IPS-NIHi11 (cell line): ENCODE measurements at regions not wholly inside any gene's neighbourhood (a gene's known extent, or its start where the extent isn't known, plus 50 kb on each side); places are given as distances from the start of the nearest gene placed in this dataset.
A peak's percentile ranks its signal among the peaks of the same experiment; 100 is the strongest.

Experiments
- DNase-seq: peaks from one replicate; pipeline ENCODE4 v3.0.0; 2012; ENCODE audit warnings: mixed read lengths, low spot score

GRCh38 chr5:2658447-2658846, 93.0 kb downstream of the IRX2 start:
- no peak for DNase-seq

DNA sequence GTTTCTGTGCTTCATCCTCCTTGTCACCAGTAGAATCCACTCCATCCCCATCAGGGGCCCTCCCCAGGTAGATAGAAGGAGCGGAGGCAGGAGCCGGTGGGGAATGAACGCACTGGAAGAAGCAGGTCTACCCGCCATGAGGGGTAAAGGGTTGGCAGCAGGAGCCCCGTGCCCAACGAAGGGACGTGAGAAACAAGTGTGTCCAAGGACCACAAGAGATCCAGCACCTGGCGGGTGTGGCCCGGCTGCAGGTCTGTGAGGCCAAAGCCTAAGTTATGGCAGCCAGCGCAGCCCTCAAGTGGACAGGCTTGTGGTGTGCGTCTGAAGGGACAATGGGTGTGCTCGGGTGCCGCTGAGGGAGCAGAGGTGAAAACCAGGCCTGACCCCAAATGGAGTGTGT, 94.3 kb downstream of the IRX2 start:
- no peak for DNase-seq

GRCh38 chr5:2656206-2656605, 95.3 kb downstream of the IRX2 start:
- DNase-seq: no peak

- no peak for DNase-seq
Observed at GRCh38 chr5:2653991-2654390, 97.5 kb downstream of the IRX2 start.

DNA sequence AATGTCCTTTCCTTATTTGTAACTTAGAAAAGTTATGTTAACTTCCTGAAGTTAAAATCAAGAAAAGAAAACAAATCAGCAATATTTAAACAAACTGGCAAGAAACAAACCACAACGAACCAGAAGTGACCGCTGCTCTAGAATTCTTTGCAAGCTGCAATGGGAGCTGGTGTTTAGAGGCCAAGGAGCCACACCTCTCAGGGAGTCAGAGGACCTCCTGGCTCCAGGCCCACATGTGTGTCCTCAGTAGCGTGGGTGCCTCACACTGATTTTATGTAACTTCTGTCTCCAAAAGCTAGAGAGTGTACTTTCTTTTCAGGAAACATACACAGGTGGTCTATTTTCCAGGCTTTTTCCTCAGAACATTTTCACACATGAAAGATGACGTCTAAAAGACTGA, 100.4 kb downstream of the IRX2 start:
- no peak for DNase-seq

DNA sequence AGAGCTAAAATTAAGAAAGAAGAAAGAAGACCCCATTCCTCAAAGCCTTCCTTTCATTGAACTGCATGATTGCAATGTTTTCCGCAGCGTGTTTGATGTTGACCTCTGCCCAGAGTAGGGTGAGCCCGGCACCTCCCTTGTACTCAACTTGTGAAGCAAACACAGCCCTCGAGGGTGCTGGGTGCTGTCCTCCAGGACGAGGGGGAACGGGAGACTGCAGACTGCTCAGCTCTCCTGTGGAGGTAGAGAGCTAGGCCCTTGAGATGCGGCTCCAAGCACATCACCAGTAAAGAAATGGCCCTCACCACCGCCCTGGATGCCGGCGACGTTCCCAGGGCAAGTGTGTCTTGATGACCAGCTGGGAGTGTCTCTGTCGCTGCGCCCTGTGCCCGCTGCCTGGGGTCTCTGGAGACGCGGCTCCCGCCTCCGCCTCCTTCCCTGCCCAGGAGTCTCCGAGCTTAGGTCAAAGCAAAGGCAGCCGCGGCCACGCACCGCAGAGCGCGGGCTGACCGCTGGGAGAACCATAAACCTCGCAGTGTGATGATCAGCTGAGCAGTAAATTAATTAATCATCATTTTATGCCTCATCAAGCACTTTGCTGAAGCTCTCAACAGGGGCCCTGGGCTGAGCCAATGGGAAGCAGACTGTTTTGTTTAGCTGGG, 108.7 kb downstream of the IRX2 start:
- no peak for DNase-seq

DNA sequence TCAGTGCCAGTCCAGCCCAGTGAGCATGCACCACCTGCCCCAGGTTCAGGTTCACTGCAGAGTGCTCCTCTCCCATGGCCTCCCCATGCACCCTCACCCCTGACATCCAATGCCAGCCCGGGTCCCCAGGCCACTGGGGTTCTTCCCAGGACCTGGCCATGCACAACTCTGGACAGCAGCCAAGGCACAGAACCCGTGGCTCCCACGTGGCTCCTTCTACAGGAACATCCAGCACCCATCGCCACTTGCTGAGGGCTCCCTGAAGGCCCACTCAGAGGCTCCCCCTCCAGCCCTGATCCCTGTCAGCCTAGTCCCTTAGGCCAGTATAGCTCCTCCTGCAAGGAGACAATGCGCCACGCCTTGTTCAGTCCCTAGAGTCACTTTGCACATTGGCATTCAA, 110.8 kb downstream of the IRX2 start:
- DNase-seq: no peak

DNA sequence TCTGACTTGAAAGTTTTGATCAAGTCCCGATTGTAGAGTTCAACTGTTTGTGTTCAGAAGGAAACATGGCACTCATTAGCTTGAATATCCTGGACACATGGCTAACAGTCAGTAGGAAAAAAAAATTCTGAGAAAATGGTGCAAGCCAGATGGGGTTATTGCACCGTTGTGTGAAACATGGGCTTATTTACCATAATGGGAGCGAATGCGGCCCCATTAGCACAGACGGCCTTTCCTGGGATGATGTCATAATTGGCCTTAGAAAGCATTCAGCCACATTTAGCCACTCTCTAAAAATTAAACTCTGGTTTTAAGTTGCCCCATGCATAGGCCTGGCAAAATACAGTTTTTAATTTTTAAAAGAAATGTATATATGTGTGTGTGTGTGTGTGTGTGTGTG, 112.1 kb downstream of the IRX2 start:
- no peak for DNase-seq

DNA sequence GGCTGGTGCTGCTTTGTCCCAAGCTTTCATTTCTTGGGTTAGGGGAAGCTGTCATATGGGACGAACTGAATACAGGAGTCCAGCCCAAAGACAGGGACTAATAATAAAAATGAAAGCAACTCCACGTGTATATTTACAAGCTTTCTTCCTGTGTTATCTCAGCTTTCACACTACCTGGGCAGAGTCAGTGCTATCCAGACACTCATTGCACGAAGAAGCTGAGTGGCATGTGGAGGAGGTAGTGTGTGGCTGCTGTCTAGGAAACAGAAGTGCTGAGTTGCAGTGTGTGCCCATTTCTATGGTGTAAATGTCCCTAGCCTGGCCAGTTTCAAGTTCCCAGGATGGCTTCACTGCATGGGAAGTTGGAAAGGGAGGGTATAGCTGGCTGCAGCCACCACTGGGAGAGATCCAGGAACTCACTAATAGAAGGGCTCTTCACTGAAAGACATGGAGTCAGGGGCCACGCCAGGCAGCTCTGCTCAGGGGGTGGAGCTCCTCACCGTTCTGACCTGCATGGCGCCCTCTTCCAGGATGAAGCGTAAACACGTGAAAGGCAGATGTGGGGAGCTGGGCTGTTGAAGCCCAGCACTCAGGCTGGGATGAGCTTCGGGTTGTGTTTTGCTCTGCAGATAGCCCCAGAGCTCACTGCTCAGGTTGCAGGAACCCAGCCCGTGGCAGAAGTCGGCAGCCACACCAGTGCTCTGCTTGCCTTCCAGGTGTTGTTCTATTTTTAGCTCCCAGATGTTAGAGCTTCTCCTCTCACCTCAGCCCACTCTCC, 116.9 kb downstream of the IRX2 start:
- DNase-seq: peak; percentile 50

- no peak for DNase-seq
Observed at GRCh38 chr5:2633992-2634391, 117.5 kb downstream of the IRX2 start.

DNA sequence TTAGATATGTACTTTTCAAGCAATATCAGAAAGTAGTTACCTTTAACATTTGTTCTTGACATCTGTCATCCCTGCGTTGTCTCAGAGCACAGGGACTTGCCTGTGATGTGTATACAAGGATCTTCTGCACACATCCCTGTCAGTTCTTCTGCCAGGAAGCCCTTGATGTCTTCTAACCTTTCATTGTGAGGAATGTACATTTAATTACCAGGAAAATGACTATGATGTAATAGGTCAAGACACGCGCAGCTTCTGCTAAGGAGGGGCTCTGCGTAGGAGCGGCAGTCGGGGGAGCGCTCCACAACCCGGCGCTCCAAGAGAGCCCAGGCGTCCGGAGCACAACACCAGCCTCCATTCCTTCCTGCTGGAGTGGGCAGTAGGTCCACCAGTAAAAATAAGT, 119.7 kb downstream of the IRX2 start:
- no peak for DNase-seq

DNA sequence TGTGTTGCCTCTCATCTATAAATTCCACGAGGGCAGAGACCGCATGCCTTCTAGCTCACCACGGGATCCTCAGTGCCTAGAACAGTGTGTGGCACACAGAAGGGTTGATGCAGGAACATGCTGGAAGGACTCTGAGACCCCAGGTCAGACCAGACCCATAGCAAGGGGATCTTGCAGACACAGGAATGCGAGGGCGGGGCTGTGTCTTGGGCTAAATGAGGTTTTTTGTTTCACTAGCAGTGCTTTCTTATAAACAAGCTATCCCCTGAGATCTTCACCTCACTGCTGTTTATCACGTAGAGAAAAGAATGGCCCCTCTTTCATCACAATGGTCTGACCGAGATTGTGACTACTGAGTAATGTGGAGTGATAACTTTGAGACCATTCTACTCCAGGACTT, 122.4 kb downstream of the IRX2 start:
- no peak for DNase-seq

DNA sequence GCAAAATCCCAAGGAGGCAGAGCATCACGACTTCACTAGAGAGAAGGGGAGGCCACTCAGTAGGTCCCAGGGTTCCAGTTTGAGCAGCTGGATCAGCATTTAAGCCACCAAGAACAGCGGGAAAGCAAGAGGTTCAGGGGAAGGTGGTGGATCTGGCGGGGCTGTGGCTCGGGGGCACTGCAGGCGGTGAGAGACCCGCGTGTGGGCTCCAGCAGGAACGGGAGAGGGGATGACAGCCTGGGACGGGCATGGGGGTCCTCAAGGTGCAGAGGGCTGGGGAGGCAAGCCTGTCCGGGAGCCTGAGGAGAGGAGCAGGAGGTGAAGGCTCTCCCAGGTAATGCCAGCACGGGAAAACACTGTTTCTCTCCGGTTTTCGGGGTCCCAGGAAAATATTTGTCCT, 123.6 kb downstream of the IRX2 start:
- no peak for DNase-seq

DNA sequence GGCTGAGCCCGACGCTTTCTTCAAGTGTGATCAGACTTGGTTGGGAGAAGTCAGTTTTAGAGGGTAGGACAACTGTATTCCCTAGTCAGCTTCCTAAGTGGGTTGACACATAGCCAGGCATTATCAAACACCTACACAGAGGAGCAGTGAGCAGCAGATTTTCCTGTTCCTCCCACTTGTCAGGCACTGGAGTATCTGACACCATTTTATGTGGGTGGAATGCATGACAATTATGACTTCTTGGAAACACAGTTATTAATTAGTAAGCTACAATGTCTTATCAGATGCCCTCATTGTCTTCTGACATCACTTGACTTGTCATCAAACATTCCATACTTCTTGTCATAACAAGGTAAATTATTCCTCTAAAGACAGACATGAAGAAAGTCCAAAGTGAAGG, 124.9 kb downstream of the IRX2 start:
- DNase-seq: no peak

DNA sequence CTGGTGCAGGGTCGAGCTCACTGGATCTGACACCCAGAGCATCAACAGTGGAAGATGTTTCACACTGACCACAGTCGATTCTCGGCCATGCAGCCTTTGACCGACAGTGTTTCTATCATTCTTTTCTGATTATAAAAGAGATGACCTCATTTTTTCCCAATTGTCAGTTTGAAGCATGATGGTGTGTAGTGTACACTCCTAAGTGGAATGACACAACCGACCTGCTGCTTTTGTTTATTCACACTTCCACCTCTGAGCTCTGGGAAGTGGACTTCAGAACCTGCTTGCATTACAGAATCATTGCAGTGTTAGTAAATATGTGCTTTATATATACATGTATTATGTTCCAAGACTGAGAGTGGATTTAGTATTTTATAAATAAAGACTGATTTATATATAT, 128.6 kb downstream of the IRX2 start:
- no peak for DNase-seq

DNA sequence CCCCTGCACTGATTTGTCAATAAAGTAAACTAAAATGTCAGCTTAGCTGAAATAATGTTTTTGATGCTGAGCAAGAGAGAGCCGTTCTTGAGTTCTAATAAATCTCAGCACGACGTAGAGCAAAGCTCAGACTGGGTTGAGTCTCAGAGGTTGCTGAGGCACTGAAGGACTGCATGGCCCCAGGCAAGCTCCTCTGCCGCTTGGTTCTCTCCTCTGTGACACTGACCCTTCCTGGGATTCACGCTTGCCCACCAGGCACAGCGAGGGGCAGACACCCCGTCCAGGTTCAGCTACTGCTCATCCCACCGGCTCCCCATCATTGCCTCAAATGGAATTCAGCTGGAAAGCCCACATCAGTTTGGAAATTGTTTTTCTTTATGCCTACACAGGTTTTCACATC, 129.8 kb downstream of the IRX2 start:
- DNase-seq: no peak

DNA sequence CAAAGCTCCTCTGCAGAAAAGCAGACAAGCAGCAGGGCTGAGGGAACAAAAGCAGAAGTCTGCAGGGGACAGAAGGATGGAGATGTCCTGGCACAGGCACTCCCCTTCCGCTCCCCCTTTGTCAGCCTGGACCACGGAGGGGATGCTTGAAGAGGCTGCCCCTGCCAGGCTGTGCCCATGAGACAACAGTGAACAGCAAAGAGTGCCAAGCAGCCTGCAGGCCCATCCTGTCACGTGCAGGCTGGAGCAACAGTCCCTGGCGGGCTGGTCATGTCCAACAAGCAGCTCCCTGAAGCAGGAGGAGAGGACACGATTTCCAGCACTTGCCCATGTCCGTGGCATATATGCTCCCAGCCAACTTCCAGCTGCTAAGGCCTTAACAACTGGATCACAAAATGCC, 132.3 kb downstream of the IRX2 start:
- no peak for DNase-seq

DNA sequence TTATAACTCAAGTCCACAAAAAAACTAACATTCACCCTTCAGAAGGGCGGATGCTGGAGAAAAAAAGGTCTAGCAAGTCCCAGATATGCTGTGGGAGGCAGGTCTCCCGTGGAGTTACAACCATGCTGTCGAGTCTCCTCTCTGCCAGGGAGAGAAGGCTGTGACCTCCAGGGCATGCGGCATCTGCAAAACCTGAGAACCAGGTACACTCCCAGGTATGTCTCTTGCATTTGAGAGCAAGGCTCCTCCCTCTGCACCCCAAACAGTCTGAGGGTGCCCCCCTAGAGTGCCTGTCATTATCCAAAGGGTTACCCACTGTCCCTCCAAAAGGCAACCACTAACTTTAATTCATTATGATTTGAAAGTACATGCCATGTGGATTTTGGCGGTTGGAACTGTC, 134.0 kb downstream of the IRX2 start:
- no peak for DNase-seq

DNA sequence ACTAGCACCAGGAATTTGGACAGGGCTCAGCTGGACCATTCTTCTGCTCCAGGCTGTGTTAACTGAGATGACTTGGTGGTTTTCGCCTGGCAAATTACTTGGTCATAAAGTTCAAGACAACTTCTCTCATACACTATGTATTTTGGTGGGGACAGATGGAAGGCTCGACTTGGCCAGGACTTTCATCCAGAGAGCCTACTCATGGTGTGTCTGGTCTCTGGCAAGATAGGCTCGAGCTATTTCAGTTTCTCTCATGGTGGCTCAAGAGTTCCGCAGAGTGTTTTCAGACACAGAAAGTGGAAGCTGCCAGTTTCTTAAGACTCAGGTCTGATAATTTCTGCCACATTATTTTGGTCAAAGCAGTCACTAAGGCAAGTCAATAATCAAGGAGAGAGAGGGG, 135.6 kb downstream of the IRX2 start:
- no peak for DNase-seq

DNA sequence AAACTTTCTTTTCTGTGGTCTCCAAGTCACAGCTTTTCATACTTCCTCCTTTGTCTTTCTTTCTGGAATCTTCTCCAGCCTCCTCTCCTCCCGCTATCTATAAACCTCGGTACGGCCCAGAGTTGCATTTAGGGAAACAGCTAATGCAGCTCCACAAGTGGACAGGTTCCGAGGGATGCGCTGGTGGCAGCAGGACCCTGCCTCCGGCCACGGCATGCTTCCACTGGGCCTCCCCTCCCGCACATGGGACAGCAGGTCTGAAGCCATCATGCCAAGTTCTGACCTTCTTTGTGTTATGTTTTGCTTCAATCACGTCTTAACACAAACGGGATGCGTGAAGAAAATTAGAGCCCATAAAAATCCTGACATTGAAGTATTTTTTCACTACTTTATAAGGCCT, 136.9 kb downstream of the IRX2 start:
- DNase-seq: no peak

- DNase-seq: no peak
Observed at GRCh38 chr5:2611659-2612058, 139.8 kb downstream of the IRX2 start.

GRCh38 chr5:2610986-2611385, 140.5 kb downstream of the IRX2 start:
- DNase-seq: no peak

DNA sequence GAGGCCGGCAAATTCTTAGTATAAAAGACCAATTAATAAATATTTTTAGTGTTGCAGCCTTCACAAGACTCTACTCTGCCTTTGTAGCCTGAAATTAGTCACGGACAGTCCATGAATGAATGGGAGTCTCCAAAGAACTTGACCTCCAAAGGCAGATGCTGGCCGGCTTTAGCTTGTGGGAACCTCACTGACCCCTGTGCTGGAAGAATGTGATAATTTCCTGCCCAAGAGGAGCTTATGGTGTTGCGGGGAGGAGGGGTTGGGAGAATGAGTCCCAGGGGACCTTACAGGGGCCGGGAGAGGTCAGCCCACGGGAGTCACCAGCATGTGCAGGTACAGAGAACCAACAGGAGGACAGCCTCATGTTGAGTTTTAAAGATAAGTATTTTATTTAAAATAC, 143.1 kb downstream of the IRX2 start:
- DNase-seq: no peak

DNA sequence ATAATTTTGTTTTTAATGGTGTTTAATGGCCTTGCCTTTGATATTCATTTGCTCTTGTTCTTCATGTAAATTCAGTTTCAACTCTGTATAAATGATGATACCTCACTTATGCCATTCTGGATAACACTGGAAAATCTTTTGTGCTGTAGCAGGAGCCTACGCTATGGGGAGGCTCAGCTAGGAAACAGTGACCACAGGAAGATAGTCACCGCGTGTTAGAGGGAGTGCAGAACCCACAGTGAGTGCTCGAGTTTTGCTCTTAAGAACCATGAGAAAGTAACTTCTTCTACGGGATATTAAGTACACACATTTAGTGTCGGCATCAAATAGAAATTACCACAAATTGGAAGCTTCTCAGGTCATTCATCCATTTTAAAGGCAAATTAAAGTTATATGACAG, 143.9 kb downstream of the IRX2 start:
- no peak for DNase-seq
